K562 (cell line): ENCODE measurements at regions not wholly inside any gene's neighbourhood (a gene's known extent, or its start where the extent isn't known, plus 50 kb on each side); places are given as distances from the start of the nearest gene placed in this dataset.

Source experiments
- DEAF1 ChIP-seq: fragments of 450-650 bp; formaldehyde crosslinking; IDR thresholded peaks from 2 replicates; pipeline ENCODE4 v1.4.0; 2020; ENCODE audit warnings: mild to moderate bottlenecking, moderate library complexity
- DIDO1 ChIP-seq: fragments of 450-650 bp; IDR thresholded peaks from 2 replicates; pipeline ENCODE4 v1.6.1; 2016; ENCODE audit warnings: low read depth, missing biosample characterization, missing genetic modification characterization
- E2F1 ChIP-seq: sonication (generic); formaldehyde crosslinking; IDR thresholded peaks from 2 replicates; pipeline ENCODE4 v1.8.1; 2023; ENCODE audit warnings: mild to moderate bottlenecking, missing genetic modification reagents, moderate library complexity
- FOXA3 ChIP-seq, 2 experiments: fragments of 450-650 bp in 1 of 2; sonication (generic) in 1 of 2; formaldehyde crosslinking; IDR thresholded peaks in 1 of 2; conservative IDR thresholded peaks in 1 of 2; 2 replicates each; pipeline versions ENCODE4 v1.4.0 to v1.8.0; 2020 to 2022; ENCODE audit warnings: mild to moderate bottlenecking in 2 of 2, missing genetic modification reagents in 1 of 2
- MEF2A ChIP-seq: IDR thresholded peaks from 2 replicates; pipeline ENCODE4 v1.6.1; 2011; ENCODE audit warnings: low read depth, mild to moderate bottlenecking, low read length, moderate library complexity; ENCODE audit not compliant: control insufficient read depth
- PPARD ChIP-seq: fragments of 250-450 bp; sonication (Bioruptor Pico); IDR thresholded peaks from 2 replicates; pipeline ENCODE4 v1.8.0; 2022; ENCODE audit warnings: inconsistent platforms, mild to moderate bottlenecking, moderate library complexity
- PRMT5 ChIP-seq: sonication (generic); formaldehyde crosslinking; IDR thresholded peaks from 2 replicates; pipeline ENCODE4 v1.5.0; 2020; ENCODE audit warnings: missing genetic modification reagents
- RAD21 ChIP-seq, 2 experiments: fragments of 250-450 bp in 1 of 2; fragments of 450-650 bp in 1 of 2; sonication (Bioruptor Pico) in 1 of 2; formaldehyde crosslinking in 1 of 2; IDR thresholded peaks in 1 of 2; conservative IDR thresholded peaks in 1 of 2; 2 replicates each; pipeline versions ENCODE4 v1.4.0 to v1.8.0; 2020 to 2022; ENCODE audit warnings: mild to moderate bottlenecking in 2 of 2, moderate library complexity in 1 of 2
- ZNF584 ChIP-seq: fragments of 200-800 bp; sonication (Bioruptor generic); IDR thresholded peaks from 2 replicates; pipeline ENCODE4 v1.6.1; 2016; ENCODE audit warnings: low read depth, mild to moderate bottlenecking, missing genetic modification characterization, missing compliant biosample characterization
- ZNF696 ChIP-seq: fragments of 250-450 bp; sonication (Bioruptor Pico); conservative IDR thresholded peaks from 2 replicates; pipeline ENCODE4 v1.4.0; 2020; ENCODE audit warnings: mild to moderate bottlenecking, moderate library complexity
- TF ChIP-seq, protein P1 (sequence below): IDR thresholded peaks from 3 replicates; pipeline ENCODE4 v1.6.1; 2011; ENCODE audit warnings: borderline replicate concordance, mild to moderate bottlenecking, moderate library complexity; ENCODE audit not compliant: insufficient read length; ENCODE audit errors: extremely low read depth
- TF ChIP-seq, protein P2 (sequence below): IDR thresholded peaks from 2 replicates; pipeline ENCODE4 v1.6.1; 2011; ENCODE audit not compliant: insufficient read length; ENCODE audit errors: extremely low read depth
- TF ChIP-seq, protein P3 (sequence below): IDR thresholded peaks from 3 replicates; pipeline ENCODE4 v1.6.1; 2011; ENCODE audit warnings: borderline replicate concordance, mild to moderate bottlenecking; ENCODE audit not compliant: insufficient read length, insufficient read depth

- TF ChIP-seq, protein P1, sequence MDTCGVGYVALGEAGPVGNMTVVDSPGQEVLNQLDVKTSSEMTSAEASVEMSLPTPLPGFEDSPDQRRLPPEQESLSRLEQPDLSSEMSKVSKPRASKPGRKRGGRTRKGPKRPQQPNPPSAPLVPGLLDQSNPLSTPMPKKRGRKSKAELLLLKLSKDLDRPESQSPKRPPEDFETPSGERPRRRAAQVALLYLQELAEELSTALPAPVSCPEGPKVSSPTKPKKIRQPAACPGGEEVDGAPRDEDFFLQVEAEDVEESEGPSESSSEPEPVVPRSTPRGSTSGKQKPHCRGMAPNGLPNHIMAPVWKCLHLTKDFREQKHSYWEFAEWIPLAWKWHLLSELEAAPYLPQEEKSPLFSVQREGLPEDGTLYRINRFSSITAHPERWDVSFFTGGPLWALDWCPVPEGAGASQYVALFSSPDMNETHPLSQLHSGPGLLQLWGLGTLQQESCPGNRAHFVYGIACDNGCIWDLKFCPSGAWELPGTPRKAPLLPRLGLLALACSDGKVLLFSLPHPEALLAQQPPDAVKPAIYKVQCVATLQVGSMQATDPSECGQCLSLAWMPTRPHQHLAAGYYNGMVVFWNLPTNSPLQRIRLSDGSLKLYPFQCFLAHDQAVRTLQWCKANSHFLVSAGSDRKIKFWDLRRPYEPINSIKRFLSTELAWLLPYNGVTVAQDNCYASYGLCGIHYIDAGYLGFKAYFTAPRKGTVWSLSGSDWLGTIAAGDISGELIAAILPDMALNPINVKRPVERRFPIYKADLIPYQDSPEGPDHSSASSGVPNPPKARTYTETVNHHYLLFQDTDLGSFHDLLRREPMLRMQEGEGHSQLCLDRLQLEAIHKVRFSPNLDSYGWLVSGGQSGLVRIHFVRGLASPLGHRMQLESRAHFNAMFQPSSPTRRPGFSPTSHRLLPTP: no peak
- TF ChIP-seq RAD21 (CRISPR knock-in tag; conservative IDR thresholded peaks at IDR 0.05 in 1 of 2, IDR thresholded peaks at IDR 0.05 in 1 of 2) (no peak), E2F1 (CRISPR knock-in tag) (no peak), DEAF1 (CRISPR knock-in tag) (no peak), DIDO1 (no peak), MEF2A (no peak), ZNF584 (CRISPR knock-in tag) (no peak), PPARD (CRISPR knock-in tag) (no peak), PRMT5 (no peak), FOXA3 (CRISPR knock-in tag; conservative IDR thresholded peaks at IDR 0.05 in 1 of 2, IDR thresholded peaks at IDR 0.05 in 1 of 2) (no peak), ZNF696 (CRISPR knock-in tag) (no peak)
- TF ChIP-seq, protein P2, sequence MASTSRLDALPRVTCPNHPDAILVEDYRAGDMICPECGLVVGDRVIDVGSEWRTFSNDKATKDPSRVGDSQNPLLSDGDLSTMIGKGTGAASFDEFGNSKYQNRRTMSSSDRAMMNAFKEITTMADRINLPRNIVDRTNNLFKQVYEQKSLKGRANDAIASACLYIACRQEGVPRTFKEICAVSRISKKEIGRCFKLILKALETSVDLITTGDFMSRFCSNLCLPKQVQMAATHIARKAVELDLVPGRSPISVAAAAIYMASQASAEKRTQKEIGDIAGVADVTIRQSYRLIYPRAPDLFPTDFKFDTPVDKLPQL: no peak
- TF ChIP-seq, protein P3, sequence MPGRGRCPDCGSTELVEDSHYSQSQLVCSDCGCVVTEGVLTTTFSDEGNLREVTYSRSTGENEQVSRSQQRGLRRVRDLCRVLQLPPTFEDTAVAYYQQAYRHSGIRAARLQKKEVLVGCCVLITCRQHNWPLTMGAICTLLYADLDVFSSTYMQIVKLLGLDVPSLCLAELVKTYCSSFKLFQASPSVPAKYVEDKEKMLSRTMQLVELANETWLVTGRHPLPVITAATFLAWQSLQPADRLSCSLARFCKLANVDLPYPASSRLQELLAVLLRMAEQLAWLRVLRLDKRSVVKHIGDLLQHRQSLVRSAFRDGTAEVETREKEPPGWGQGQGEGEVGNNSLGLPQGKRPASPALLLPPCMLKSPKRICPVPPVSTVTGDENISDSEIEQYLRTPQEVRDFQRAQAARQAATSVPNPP: no peak
These were observed 450.4 kb upstream of the CHD1 start (continued) for GRCh38 chr5:99379187-99379586.
